ENCODE measurements at regions not wholly inside any gene's neighbourhood (a gene's known extent, or its start where the extent isn't known, plus 50 kb on each side); places are given as distances from the start of the nearest gene placed in this dataset.

DNA sequence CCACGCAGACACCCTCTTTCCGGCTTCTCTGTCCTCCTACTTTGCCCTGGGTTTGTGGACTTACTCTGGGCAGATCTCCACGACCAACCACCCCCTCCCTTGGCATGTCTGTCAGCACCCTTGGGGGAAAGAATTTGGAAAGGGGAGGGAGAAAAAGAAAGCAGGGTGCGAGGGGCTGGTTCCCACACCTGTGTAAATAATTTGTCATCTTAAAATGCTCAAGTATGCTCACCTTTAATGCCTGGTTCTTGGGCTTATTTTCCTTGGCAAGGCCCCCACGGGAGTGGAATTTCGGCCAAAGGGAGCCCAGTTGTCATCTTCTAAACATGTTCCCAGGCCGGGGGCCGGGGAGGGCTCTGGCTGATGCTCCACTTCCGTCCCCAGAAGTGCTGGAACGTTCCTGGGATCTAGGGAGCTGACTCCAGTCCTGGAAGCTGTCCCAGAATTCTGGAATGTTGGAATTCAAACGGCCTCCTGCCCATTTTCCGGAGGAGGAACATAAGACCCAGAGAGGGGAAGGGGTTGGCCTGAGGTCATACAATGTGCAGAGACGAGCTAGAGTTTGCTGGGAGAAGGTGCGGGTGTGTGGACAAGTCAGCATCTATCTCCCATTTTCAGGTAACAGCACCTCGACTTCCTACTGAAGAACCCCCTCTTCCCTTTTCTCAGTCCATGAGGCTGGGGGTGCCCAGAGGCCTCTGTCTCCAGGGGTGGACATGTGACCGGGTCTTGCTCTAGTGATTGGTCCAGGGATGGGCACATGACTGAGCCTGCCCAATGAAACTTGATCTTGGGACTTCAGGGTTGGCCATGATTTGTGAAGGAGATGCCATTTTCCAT lies 122.3 kb downstream of the CEBPB start:
- DNase-seq (ENCODE audit: low read depth) = peak; percentile 77

DNA sequence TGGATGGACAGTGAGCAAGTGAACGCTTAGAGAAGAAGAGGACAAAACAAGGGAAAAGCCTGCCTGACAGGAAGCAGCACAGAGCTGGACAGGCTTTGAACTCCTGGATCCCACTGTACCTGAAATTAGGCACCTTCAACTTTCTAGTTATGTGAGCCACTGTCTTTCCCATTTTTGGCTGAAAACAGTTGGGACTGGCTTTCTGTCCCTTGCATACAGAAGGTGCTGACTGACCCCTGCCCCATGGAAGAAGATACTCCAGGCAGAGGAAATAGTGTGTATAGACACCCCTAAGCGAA lies 122.8 kb downstream of the CEBPB start:
- no peak for DNase-seq (ENCODE audit: low read depth)

DNA sequence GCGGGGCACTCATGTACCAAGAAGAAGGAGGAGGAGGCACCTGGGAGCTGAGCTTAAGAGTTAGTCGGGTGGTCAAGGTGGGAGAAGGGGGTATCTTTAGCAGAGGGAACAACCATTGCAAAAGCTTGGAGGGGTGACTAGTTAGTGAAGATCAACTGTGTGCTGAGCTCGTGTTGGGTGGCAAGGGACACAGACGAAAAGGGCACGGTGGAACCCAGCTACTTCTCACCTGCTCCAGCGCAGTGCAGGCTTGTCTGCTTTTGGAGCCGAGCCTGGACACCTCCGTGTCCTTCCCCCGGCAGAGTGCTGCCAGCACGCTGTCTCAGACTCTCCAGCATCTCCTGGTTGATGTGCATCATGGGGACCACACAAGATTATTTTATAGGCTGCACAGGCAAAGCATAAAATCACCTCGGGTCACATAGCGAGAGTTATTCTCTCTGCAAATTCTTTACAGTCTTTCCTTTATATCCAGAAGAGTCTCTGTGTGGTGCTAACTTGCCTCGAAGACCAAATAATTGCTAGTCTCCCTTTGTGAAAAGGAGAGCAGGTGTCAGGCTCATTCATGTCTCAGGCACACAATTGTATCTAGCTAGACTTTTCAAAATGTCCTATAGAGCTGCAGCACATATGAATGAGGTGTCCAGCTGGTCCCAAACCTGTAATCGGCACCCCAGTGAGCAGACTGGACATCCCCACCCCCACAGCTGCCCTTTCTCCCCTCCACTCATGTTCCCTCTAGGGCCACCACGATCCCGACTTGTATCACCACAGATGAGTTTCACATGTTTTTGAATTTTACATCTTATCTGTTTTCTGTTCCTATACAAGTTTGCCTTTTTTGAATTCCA lies 123.4 kb downstream of the CEBPB start:
- no peak for DNase-seq (ENCODE audit: low read depth)

DNA sequence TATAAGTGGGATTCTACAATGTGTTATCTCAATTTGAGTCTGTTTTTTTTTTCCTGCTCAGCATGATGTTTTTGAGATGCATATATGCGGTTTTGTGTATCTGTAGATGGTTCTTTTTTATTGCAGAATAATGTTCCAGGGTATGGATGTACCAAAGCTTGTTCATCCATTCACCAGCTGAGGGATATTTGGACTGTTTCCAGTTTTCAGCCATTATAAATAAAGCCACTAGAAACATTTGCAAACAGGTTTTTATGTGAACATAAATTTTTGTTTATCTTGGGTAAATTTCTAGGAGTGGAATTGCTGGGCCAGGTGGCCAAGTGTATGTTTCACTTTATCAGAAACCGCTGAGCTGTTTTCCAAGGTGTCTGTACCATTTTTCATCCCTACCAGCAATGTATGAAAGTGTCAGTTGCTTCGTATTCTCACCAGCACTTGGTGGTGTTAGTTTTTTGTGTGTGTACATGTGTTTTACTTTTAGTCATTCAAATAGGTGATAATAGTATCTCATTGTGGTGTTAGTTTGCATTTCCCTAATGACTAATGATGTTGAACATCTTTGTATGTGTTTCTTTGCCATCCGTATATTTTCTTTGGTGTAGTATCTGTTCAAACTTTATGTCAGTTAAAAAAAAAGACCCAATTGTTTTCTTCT lies 124.2 kb downstream of the CEBPB start:
- DNase-seq (ENCODE audit: low read depth) = no peak

DNA sequence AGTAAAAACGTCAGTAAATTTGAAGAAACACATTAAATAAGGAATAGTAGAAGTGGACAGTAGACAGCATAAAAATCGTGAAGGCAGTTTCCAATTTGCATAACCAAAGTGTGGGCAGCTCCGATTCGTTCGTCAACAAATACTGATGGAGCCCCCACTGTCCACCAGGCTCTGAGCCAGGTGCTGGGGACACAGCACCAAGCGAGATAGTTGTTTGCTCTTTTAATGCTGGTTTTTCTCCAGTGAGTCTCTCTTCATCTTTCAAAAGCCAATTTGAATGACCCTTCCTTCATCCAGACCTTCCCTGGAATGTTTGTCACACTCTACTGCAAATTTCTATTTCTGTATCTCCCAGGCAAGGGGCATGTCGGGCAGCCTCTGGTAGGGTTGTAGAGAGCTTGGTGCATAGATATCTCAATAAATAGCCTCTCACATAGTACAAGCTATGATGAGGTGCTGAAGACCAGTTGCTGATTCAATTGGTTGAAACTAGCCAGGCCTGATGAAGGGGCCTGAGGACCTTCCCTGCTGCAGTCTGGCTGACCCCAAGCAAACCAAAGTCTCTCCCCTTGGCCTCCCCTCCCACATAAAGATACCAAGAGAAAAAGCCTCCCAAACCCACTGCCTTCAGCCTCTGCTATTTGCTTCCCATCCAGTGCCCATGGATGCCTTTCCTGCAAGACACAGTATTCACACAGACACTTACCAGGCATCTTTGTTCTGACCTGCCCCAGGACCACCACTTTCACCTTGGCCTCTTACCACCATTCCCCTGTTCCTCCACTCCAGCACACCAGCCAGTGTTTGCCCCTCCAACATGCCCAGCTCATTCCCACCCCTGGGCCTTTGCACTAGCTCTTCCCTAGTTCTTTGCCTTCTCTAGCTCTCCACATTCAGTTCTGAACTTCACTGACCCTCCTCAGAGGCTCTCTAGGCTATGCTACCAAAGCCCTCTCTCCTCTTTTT lies 125.2 kb downstream of the CEBPB start:
- DNase-seq (ENCODE audit: low read depth) = no peak

DNA sequence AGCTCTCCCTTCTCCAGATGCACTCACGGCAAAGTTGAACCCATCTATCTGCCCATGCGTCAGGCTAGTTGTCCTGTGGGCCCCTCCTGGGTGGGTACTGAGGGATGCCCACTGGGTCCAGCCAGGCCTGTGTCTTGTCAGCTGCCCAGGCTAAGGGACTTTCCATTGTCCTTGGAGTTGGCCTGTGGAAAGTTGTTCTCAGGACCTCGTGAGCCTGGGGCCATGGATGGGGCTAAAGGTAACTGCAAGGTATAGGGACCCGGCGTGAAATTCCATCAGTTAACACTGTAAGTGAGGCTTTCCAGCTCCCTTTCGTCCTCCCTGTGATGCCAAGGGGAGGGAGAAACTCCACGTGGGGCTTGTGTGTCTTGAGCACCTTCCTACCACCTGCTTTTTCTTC lies 126.5 kb downstream of the CEBPB start:
- DNase-seq (ENCODE audit: low read depth) = no peak

DNA sequence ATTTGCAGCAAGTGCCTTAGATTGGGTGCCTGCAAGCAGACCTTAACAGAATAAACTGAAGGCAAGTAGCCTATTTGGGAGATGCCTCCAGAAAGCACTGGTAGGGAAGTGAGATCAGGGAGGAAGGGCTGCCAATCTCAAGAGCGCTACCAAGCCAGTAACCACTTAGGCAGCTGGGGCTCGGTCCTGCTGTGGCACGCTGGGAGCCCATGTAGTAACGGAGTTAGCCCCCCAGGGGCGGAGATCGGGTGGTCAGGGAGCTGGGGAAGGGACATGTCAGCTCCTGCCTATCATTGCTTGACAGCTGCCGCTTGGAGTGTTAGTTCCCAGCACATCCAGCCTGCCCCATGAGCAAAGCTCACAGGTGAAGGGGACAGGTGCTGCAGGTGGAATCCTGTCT lies 127.0 kb downstream of the CEBPB start:
- DNase-seq (ENCODE audit: low read depth) = no peak

GRCh38 chr20:50318710-50319109 lies 128.1 kb downstream of the CEBPB start:
- no peak for DNase-seq (ENCODE audit: low read depth)

DNA sequence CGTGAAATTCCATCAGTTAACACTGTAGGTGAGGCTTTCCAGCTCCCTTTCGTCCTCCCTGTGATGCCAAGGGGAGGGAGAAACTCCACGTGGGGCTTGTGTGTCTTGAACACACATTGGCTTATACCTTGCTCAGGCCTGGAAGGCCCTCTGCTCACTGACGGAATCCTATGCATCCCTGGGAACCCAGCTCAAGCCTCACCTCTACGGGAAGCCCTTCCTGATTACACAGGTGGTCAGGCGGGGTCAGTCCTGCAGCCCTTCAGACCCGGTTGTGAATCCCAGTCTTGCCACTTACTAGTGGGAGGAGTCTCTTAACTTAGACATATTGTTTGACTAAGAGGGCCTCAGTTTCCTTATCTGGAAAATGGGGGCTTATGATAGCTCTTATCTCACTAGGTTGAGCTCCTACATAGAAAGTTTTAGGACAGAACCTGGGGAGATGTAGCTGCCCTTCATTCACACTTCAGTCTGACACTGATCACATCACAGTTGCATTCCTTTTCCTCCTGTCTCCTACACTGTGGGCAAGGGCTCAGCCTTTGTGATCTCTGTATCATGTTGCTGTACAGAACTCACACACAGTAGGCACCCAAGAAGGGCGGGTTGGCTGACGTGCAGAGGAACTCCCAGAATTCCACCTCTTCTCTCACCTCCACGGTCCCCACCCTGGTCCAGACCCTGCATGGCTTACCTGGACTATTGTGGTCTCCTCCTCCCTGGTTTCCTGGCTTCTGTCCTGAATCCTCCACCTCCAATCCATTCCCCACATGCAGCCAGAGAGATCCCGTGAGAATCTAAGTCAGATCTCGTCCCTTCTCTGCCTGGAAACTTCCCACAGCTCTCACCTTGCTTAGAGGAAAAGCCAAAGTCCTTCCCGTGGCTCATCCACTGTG lies 129.6 kb downstream of the CEBPB start:
- no peak for DNase-seq (ENCODE audit: low read depth)

- no peak for DNase-seq (ENCODE audit: low read depth)
These were observed 130.5 kb downstream of the CEBPB start for GRCh38 chr20:50320901-50321796.

- DNase-seq (ENCODE audit: low read depth) = no peak
These were observed 131.3 kb downstream of the CEBPB start for GRCh38 chr20:50321797-50322480.

DNA sequence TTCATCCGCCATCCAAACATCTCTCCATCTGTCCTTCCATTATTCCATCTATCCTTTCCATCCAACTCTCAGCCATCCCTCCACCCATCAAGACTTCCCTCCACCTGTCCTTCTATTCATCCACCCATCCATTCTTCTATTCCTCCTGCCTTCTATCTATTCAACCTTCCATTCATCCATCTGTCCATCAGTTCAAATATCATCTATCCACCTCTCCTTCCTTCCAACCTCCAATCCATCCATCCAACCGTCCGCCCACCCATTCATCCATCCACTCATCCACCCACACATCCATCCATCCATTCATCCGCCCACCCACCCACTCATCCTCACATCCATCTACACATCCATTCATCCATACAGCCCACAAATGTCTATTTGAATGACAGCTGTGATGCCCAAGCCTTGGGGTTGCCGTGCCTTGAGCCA lies 132.1 kb downstream of the CEBPB start:
- no peak for DNase-seq (ENCODE audit: low read depth)

DNA sequence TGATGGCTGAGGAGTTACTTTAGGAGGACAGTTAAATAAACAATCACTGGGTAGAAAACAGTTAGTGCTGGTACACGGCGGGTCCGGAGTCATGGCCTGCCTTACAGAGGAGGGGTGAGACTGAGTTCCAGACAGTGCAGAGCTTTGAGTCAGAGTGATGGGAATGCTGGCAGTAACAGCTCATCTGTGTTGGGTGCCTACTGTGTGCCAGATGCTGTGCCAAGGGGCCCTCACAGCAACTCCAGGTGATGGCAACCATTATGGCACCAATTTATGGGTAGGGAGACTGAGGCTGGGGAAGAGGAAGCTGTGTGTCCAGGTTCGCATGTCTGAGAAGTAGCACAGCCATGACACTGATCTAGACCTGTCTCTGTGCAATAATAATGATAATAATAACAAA lies 132.6 kb downstream of the CEBPB start:
- DNase-seq (ENCODE audit: low read depth) = no peak

- no peak for DNase-seq (ENCODE audit: low read depth)
These were observed 133.4 kb downstream of the CEBPB start for GRCh38 chr20:50323777-50324775.

GRCh38 chr20:50325215-50325614 lies 134.6 kb downstream of the CEBPB start:
- no peak for DNase-seq (ENCODE audit: low read depth)

- DNase-seq (ENCODE audit: low read depth) = no peak
These were observed 135.0 kb downstream of the CEBPB start for GRCh38 chr20:50325651-50326050.

- DNase-seq (ENCODE audit: low read depth) = no peak
These were observed 137.0 kb downstream of the CEBPB start for GRCh38 chr20:50327666-50328065.
